ENCODE measurements at regions not wholly inside any gene's neighbourhood (a gene's known extent, or its start where the extent isn't known, plus 50 kb on each side); places are given as distances from the start of the nearest gene placed in this dataset.
A peak's percentile ranks its signal among the peaks of the same experiment; 100 is the strongest.

DNA sequence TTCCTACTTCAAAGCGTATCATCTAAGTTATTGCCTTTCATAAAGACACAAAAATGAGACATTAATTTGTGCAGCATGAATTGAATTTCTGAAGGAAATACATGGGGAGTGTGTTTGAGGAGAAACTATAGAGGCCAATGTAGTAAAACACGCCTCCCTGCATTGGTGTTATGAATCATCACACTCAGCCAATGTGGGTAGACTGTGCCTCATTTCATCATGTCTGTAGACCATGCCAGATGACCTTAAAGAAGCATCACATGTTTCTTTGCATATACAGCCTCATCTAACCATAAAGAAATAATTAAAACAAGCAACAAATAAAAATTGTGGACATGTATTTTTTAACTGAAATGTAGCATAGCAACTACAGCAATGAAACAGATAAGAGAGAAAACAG is 486.0 kb upstream of the ADAMTS9 start:
- no peak overlapping the region for H3K4me3 ChIP-seq
- H3K27ac ChIP-seq (replicated peaks in 1 of 4) = peak overlapping the region in 1 of 4 donors; percentile 82
- 57% methylated on average over 2 of the region's 2 CpGs for WGBS
- no peaks in the 10 kb centered on the region for H3K36me3 ChIP-seq
- no peak for DNase-seq (ENCODE audit: extremely low spot score)
- no peaks in the 10 kb centered on the region for H3K27me3 ChIP-seq
- H3K4me1 ChIP-seq = peaks cover 18 to 32% (median 21%) of the 10 kb centered on the region in 4 donors
- TF ChIP-seq POLR2AphosphoS5 (IDR thresholded peaks at IDR 0.05) = no peak
- TF ChIP-seq EP300 (IDR thresholded peaks at IDR 0.05) = no peak
- no peak for TF ChIP-seq POLR2A (IDR thresholded peaks at IDR 0.05; ENCODE audit: low read depth)
- TF ChIP-seq, protein P1, sequence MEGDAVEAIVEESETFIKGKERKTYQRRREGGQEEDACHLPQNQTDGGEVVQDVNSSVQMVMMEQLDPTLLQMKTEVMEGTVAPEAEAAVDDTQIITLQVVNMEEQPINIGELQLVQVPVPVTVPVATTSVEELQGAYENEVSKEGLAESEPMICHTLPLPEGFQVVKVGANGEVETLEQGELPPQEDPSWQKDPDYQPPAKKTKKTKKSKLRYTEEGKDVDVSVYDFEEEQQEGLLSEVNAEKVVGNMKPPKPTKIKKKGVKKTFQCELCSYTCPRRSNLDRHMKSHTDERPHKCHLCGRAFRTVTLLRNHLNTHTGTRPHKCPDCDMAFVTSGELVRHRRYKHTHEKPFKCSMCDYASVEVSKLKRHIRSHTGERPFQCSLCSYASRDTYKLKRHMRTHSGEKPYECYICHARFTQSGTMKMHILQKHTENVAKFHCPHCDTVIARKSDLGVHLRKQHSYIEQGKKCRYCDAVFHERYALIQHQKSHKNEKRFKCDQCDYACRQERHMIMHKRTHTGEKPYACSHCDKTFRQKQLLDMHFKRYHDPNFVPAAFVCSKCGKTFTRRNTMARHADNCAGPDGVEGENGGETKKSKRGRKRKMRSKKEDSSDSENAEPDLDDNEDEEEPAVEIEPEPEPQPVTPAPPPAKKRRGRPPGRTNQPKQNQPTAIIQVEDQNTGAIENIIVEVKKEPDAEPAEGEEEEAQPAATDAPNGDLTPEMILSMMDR (IDR thresholded peaks at IDR 0.05) = no peak
- H3K9me3 ChIP-seq = no peaks in the 10 kb centered on the region
- intact Hi-C loops (cut with DNase I) = loop anchor here (2.0 to 5.0 kb wide), 2 partner anchors 489 to 642 kb away; no protein-coding TSS in a partner anchor

DNA sequence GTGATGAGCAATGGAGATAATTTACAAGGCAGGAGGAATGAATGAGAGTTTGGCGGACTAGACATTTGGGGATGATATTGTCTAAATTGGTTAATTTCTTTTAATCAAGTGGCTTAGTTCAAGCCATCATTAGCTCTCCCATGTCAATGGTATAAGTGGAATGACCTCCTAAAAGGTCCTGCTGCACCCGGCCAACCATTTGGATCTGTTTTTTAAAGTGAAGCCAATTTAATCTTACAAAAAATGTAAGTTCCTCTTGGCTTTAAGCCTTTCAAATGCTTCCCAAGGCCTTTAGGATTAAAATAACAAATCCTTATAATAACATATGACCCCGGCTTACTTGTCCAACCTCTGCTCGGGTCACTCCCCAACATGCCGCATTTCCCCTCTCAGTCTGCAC is 484.4 kb upstream of the ADAMTS9 start:
- peaks cover 22 to 31% (median 25%) of the 10 kb centered on the region in 4 donors for H3K4me1 ChIP-seq
- H3K4me3 ChIP-seq = no peak overlapping the region
- no peaks in the 10 kb centered on the region for H3K27me3 ChIP-seq
- H3K36me3 ChIP-seq = no peaks in the 10 kb centered on the region
- WGBS = 70% methylated on average over 5 of the region's 5 CpGs
- TF ChIP-seq POLR2AphosphoS5 (IDR thresholded peaks at IDR 0.05) = no peak
- TF ChIP-seq, protein P1 (IDR thresholded peaks at IDR 0.05) = no peak
- no peak for TF ChIP-seq EP300 (IDR thresholded peaks at IDR 0.05)
- TF ChIP-seq POLR2A (IDR thresholded peaks at IDR 0.05; ENCODE audit: low read depth) = no peak
- H3K9me3 ChIP-seq = no peaks in the 10 kb centered on the region
- peak overlapping the region; percentile 72 to 82 (median 74) for H3K27ac ChIP-seq (replicated peaks in 1 of 4)
- intact Hi-C loops (cut with DNase I) = loop anchor here (2.0 to 5.0 kb wide), 2 partner anchors 487 to 640 kb away; no protein-coding TSS in a partner anchor
- DNase-seq (ENCODE audit: extremely low spot score) = no peak

DNA sequence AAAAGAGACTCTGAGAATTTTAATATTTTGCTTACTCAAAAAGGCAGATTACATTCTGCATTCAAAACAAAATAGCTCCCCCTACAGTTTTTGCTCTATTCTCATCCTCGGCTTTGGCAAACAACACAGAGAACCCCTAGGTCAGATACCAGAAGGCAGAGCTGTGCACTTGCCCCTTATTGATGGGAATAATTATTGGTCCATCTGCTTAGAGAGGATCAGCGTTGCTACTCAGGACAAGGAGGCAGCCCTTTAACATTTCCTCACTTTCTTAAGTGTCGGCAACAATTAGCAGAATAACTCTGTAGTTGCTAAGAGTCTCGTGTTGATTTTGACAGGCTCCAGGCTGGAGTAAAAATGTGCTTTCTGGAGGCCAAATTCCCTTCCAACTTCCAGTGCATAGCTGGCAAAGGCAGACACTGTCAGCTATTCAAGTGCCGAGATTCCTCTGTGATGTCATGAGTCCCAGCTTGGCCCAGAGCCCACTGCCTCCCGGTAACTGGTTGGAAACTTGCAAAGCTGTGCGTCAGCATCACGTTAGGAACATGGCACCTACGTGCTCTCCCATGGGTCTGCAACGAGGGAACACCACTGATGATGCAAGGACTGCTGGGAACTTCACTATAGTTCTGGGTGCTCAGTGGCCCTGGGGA is 482.7 kb upstream of the ADAMTS9 start:
- Histone ChIP-seq H3K36me3 (no peaks in the 10 kb centered on the region), H3K4me1 (peaks cover 22 to 31% (median 25%) of the 10 kb centered on the region in 4 donors), H3K4me3 (peak overlapping the region in 2 of 4 donors; percentile 11 to 21), H3K9me3 (no peaks in the 10 kb centered on the region), H3K27ac (replicated peaks in 1 of 4) (peak overlapping the region; percentile 72 to 82 (median 74)), H3K27me3 (no peaks in the 10 kb centered on the region)
- peak; percentile 95 for DNase-seq (ENCODE audit: extremely low spot score)
- TF ChIP-seq EP300 (IDR thresholded peaks at IDR 0.05) (peak; percentile 100), POLR2AphosphoS5 (IDR thresholded peaks at IDR 0.05) (peak; percentile 97 to 99), POLR2A (IDR thresholded peaks at IDR 0.05; ENCODE audit: low read depth) (no peak)
- TF ChIP-seq, protein P1 (IDR thresholded peaks at IDR 0.05) = peak; percentile 46 to 53 (median 47)
- intact Hi-C loops (cut with DNase I) = loop anchor here (5.0 kb wide), 1 partner anchor 638 kb away; no protein-coding TSS in a partner anchor
- WGBS = 12% methylated on average over 5 of the region's 10 CpGs

DNA sequence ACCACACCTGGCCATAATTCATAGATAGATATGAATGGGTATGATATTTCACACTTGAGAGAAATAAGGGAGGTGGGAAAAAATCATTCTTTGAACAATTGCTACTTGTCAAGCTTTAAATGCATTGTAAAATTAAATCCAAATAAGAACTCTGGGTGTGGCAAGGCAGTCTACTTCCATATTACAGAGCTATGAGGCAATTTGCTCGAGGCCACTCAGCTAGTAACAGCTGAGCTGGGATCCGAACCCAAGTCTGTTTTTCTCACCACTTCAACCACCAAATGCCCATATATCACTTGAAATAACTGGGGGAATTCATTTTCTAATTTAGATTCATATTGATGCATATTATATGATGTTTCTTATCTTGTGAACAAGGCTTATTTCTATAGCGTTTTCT is 482.2 kb upstream of the ADAMTS9 start:
- WGBS = 28% methylated on average over 3 of the region's 3 CpGs
- peak overlapping the region in 1 of 4 donors; percentile 11 for H3K4me3 ChIP-seq
- no peak for TF ChIP-seq EP300 (IDR thresholded peaks at IDR 0.05)
- TF ChIP-seq POLR2A (IDR thresholded peaks at IDR 0.05; ENCODE audit: low read depth) = no peak
- no peak for TF ChIP-seq POLR2AphosphoS5 (IDR thresholded peaks at IDR 0.05)
- TF ChIP-seq, protein P1 (IDR thresholded peaks at IDR 0.05) = no peak
- intact Hi-C loops (cut with DNase I) = loop anchor here (5.0 kb wide), 1 partner anchor 638 kb away; no protein-coding TSS in a partner anchor
- peak overlapping the region; percentile 72 to 82 (median 74) for H3K27ac ChIP-seq (replicated peaks in 1 of 4)
- DNase-seq (ENCODE audit: extremely low spot score) = no peak
- H3K36me3 ChIP-seq = no peaks in the 10 kb centered on the region
- H3K27me3 ChIP-seq = no peaks in the 10 kb centered on the region
- no peaks in the 10 kb centered on the region for H3K9me3 ChIP-seq
- peaks cover 22 to 31% (median 25%) of the 10 kb centered on the region in 4 donors for H3K4me1 ChIP-seq
